Transverse colon (tissue), 4 donors: ENCODE measurements at regions not wholly inside any gene's neighbourhood (a gene's known extent, or its start where the extent isn't known, plus 50 kb on each side); places are given as distances from the start of the nearest gene placed in this dataset.

ENCODE experiments used
- DNase-seq: peaks from one replicate; pipeline ENCODE4 v3.0.0-alpha.2; 2019
- H3K27ac ChIP-seq, 4 donors: fragments of 200-600 bp; sonication (generic); 2 replicates each; pipeline ENCODE4 v1.5.1; 2016 to 2018; ENCODE audit warnings: inconsistent platforms in 4 of 4
- H3K27me3 ChIP-seq: fragments of 200-600 bp; sonication (generic); 2 replicates; pipeline ENCODE4 v1.5.1; 2017; ENCODE audit warnings: inconsistent platforms
- H3K36me3 ChIP-seq, 4 donors: fragments of 200-600 bp; sonication (generic); 2 replicates each; pipeline ENCODE4 v1.5.1; 2017 to 2019; ENCODE audit warnings: inconsistent platforms in 4 of 4
- H3K4me1 ChIP-seq, 4 donors: fragments of 200-600 bp; sonication (generic); 2 replicates each; pipeline ENCODE4 v1.5.1; 2017 to 2020; ENCODE audit warnings: inconsistent platforms in 4 of 4
- H3K4me3 ChIP-seq, 4 donors: fragments of 200-600 bp; sonication (generic); 1 replicate in 1 of 4; 2 replicates in 3 of 4; pipeline versions ENCODE4 v1.5.1 to v1.6.1; 2017 to 2019; ENCODE audit warnings: inconsistent platforms in 4 of 4
- H3K9me3 ChIP-seq, 2 donors: fragments of 200-600 bp; sonication (generic); 2 replicates each; pipeline ENCODE4 v1.5.1; 2017 to 2019; ENCODE audit warnings: inconsistent platforms in 2 of 2
- CTCF ChIP-seq, 5 experiments: fragments of 200-600 bp in 3 of 5; fragments of 450-650 bp in 2 of 5; sonication (generic) in 3 of 5; IDR thresholded peaks; 1 replicate in 2 of 5; 2 replicates in 3 of 5; pipeline ENCODE4 v1.5.1; 2016 to 2017; ENCODE audit warnings: antibody characterized with exemption in 5 of 5, inconsistent platforms in 3 of 5, mild to moderate bottlenecking in 2 of 5, moderate library complexity in 1 of 5
- EP300 ChIP-seq: sonication (generic); formaldehyde crosslinking; IDR thresholded peaks from one replicate; pipeline ENCODE4 v1.6.1; 2017; ENCODE audit warnings: antibody characterized with exemption, low read depth
- POLR2A ChIP-seq: fragments of 450-650 bp; IDR thresholded peaks from one replicate; pipeline ENCODE4 v1.6.1; 2016; ENCODE audit warnings: antibody characterized with exemption, mild to moderate bottlenecking, moderate library complexity
- POLR2AphosphoS5 ChIP-seq, 3 donors: sonication (generic); formaldehyde crosslinking; IDR thresholded peaks; one replicate each; pipeline ENCODE4 v1.6.1; 2016; ENCODE audit warnings: antibody characterized with exemption in 3 of 3
- WGBS, 2 donors: methylation state at CpG; one replicate each; pipeline ENCODE4 v1.1.5; 2018; ENCODE audit warnings: low coverage in 1 of 2; 5-methylcytosine and 5-hydroxymethylcytosine counted together
- in situ Hi-C, 4 donors: fragments of 200-750 bp; cut with MboI; loops; one replicate each; pipeline versions ENCODE4 v1.15.0 to v1.15.1; 2017; ENCODE audit warnings: low sequenced_read_pairs in 3 of 4, low pct_ligation_motif_present in 1 of 4, low pct_unique_long_range_greater_than_20kb in 1 of 4
- intact Hi-C: fragments of 100-400 bp; cut with DNase I; formaldehyde crosslinking; loops from one replicate; pipeline ENCODE4 v1.15.1; 2023; ENCODE audit warnings: low total_unique reads

DNA sequence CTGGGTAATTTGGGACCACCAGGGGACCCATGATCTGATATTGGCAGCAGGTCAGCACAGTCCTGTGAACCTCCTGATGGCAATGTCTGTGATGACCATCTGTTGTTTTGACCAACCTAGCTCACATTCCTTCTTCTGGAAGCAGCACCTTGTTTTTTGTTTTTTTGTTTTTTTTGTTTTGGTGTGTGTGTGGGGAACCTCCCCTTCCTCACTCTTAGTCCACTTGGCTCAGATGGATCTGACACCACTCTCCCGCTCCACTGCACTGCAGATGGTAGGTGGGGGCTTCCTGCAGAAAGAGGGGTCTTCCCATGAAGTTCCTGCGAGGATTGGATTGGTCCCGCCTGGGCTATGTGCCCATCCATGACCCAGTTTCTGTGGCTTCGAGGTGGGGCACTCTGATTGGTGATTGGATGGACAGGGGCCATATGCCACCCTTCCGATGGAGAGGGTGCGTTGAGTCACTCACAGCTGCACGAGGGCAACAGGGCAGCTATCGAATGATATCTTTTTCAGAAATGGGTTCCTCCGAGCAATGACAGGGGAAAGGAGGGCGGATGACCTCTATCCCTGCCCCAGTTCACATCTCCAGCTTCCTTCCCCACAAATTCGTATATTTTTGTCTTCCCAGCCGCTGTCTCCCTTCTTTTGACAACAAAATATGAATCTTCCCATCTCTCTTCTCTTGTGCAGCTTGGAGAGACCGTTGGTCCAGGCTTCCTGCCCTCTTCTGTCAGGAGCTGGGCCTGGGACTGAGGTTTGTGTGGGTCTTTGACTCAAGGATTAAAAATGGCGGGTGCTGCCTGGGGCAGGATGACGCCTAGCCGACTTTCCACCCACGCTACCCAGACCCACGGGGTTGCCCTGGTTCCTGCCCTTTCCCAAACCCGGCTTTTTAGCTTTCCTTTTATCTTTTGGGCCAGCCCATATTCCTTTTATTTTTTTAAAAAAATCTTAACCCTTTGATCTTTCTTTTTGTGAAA, 132.1 kb upstream of the KCNG1 start:
- 71 to 81% methylated on average over 7 to 19 of the region's 19 CpGs for WGBS, 2 donors
- intact Hi-C loops = no loop called here
- H3K9me3 ChIP-seq = no peaks in the 10 kb centered on the region
- in situ Hi-C loops = no loop called here
- no peak for DNase-seq
- peaks cover 6% of the 10 kb centered on the region for H3K27me3 ChIP-seq
- peaks cover 0 to 10% (median 0%) of the 10 kb centered on the region in 4 donors for H3K4me1 ChIP-seq
- peak overlapping the region in 1 of 4 donors; percentile 18 for H3K27ac ChIP-seq
- H3K36me3 ChIP-seq = no peaks in the 10 kb centered on the region
- no peak overlapping the region for H3K4me3 ChIP-seq
- TF ChIP-seq CTCF (IDR thresholded peaks at IDR 0.05) = no peak
- no peak for TF ChIP-seq POLR2A
- TF ChIP-seq EP300 = no peak
- TF ChIP-seq POLR2AphosphoS5 (IDR thresholded peaks at IDR 0.05) = no peak

DNA sequence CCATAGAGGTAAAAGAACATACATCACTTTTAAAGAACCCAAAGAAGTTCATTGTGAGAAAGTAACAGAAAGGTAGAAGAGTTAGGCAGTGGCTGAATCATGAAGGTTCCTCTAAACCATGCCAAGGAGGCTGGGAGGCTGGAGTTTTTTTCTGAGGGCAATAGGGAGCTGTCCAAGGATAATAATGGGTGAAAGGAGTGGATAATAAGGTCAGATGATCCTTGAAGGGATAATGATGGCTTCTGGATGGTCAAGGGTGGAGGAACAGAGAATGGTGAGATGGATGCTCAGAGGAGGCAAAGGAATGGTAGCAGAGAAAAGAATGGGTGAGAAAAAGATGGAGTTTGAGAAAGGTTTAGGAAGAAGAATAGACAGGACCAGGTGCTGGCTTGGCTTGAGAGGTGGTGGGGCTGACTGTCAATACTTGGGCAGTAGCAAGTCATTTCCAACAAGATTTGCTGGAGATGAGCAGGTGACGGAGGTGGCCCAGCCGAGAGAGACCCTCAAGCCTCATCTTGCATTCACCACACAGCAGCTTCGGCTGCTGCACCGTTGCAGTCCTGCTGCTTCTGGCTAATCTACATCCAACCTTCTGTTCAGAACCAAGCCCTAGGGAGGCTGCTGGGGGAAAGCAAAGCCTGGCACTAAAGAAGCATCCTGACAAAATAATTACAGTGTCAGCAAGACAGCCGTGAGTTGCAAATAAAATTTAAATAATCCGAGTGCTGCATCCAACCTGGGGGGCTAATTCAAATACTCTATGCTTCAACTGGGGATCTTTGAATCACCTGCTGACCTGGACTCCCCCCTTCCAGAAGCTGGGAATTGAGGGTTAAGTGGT, 131.2 kb upstream of the KCNG1 start:
- in situ Hi-C loops (no loop called here), intact Hi-C loops (no loop called here)
- H3K4me3 ChIP-seq = no peak overlapping the region
- peaks cover 0 to 10% (median 0%) of the 10 kb centered on the region in 4 donors for H3K4me1 ChIP-seq
- H3K36me3 ChIP-seq = no peaks in the 10 kb centered on the region
- no peak for DNase-seq
- TF ChIP-seq EP300 (no peak), POLR2A (no peak), POLR2AphosphoS5 (IDR thresholded peaks at IDR 0.05) (no peak), CTCF (IDR thresholded peaks at IDR 0.05) (no peak)
- no peaks in the 10 kb centered on the region for H3K9me3 ChIP-seq
- WGBS, 2 donors = 77% methylated on average over 6 of the region's 6 CpGs; no CpG with 5 or more reads in 1 of the 2 donors
- H3K27me3 ChIP-seq = peaks cover 6% of the 10 kb centered on the region
- no peak overlapping the region for H3K27ac ChIP-seq

GRCh38 chr20:51148941-51149340, 126.0 kb upstream of the KCNG1 start:
- in situ Hi-C loops (no loop called here), intact Hi-C loops (no loop called here)
- Histone ChIP-seq H3K9me3 (peaks cover 5 to 6% of the 10 kb centered on the region in 2 donors), H3K27me3 (peaks cover 6% of the 10 kb centered on the region), H3K4me1 (no peaks in the 10 kb centered on the region), H3K4me3 (no peak overlapping the region), H3K36me3 (no peaks in the 10 kb centered on the region), H3K27ac (no peak overlapping the region)
- TF ChIP-seq POLR2AphosphoS5 (IDR thresholded peaks at IDR 0.05) (no peak), CTCF (IDR thresholded peaks at IDR 0.05) (no peak)
- 86 to 95% methylated on average over 2 of the region's 2 CpGs for WGBS, 2 donors
- DNase-seq = no peak

- Histone ChIP-seq H3K4me3 (no peak overlapping the region), H3K4me1 (peaks cover 0 to 8% (median 2%) of the 10 kb centered on the region in 4 donors), H3K36me3 (no peaks in the 10 kb centered on the region), H3K9me3 (peaks cover 5 to 6% of the 10 kb centered on the region in 2 donors), H3K27me3 (no peaks in the 10 kb centered on the region), H3K27ac (no peak overlapping the region)
- in situ Hi-C loops = no loop called here
- no peak for TF ChIP-seq EP300
- no peak for TF ChIP-seq POLR2A
- TF ChIP-seq POLR2AphosphoS5 (IDR thresholded peaks at IDR 0.05) = no peak
- TF ChIP-seq CTCF (IDR thresholded peaks at IDR 0.05) = no peak
- WGBS, 2 donors = 52 to 80% methylated on average over 3 to 5 of the region's 5 CpGs
- intact Hi-C loops = no loop called here
- DNase-seq = no peak
Measured at GRCh38 chr20:51144476-51144875, 121.6 kb upstream of the KCNG1 start.
